ENCODE measurements at regions not wholly inside any gene's neighbourhood (a gene's known extent, or its start where the extent isn't known, plus 50 kb on each side); places are given as distances from the start of the nearest gene placed in this dataset.

DNA sequence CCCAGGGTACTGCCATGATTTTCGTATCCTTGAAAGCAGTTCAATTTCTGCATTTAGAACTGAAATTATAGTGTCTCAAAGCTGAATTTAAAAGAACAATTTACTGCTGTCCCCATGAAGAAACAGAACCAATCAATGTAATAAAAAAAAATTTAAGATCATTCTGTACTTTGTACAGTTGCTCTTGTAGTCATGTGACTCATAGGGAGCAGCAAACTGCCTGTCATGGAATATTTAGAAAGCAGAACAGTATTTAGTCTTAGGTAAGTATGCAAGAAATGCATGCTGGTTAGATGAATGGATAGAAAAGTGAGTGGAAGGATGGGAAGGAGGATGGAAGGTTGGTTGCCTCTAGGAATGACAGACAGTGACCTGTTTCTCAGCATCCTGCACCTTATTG, 450.9 kb downstream of the RAB38 start:
- H3K4me3 ChIP-seq (ENCODE audit: low read length), result no peak overlapping the region
- H3K4me2 ChIP-seq (ENCODE audit: low read length), result no peak overlapping the region
- no peak overlapping the region for H2AFZ ChIP-seq (ENCODE audit: low read depth, low read length)
- TF ChIP-seq SMC3 (conservative IDR thresholded peaks at IDR 0.05; ENCODE audit: poor library complexity) (no peak), POLR2AphosphoS5 (IDR thresholded peaks at IDR 0.05) (no peak), EZH2 (IDR thresholded peaks at IDR 0.05; ENCODE audit: borderline replicate concordance, insufficient read depth, low read length, poor library complexity, severe bottlenecking) (no peak), RAD21 (conservative IDR thresholded peaks at IDR 0.05) (no peak), CTCF (IDR thresholded peaks at IDR 0.05; ENCODE audit: poor library complexity, severe bottlenecking) (no peak), TAF1 (IDR thresholded peaks at IDR 0.05; ENCODE audit: low read depth) (no peak), MXI1 (conservative IDR thresholded peaks at IDR 0.05; ENCODE audit: poor library complexity, severe bottlenecking) (no peak), EP300 (conservative IDR thresholded peaks at IDR 0.05; ENCODE audit: poor library complexity, severe bottlenecking) (no peak), REST (IDR thresholded peaks at IDR 0.05; ENCODE audit: borderline replicate concordance) (no peak)
- no peak overlapping the region for H3K9ac ChIP-seq (ENCODE audit: low read length)
- no peaks in the 10 kb centered on the region for H4K20me1 ChIP-seq (ENCODE audit: insufficient read depth)
- no peaks in the 10 kb centered on the region for H3K27me3 ChIP-seq (ENCODE audit: insufficient read depth, low read depth, low read length)
- no peaks in the 10 kb centered on the region for H3K9me3 ChIP-seq (ENCODE audit: low read length)
- H3K9me2 ChIP-seq (ENCODE audit: insufficient read depth, low read length), result no peaks in the 10 kb centered on the region
- no peak overlapping the region for H3K27ac ChIP-seq (ENCODE audit: low read length)
- H3K79me2 ChIP-seq (replicated peaks; ENCODE audit: insufficient read depth, low read length), result no peaks in the 10 kb centered on the region
- no peaks in the 10 kb centered on the region for H3F3A ChIP-seq (ENCODE audit: insufficient read depth, low read length, poor library complexity, severe bottlenecking)
- no peaks in the 10 kb centered on the region for H3K36me3 ChIP-seq (ENCODE audit: insufficient read depth, low read length)

GRCh38 chr11:87722756-87723565, 452.3 kb downstream of the RAB38 start:
- Histone ChIP-seq H2AFZ (ENCODE audit: low read depth, low read length) (no peak overlapping the region), H3K9ac (ENCODE audit: low read length) (no peak overlapping the region), H3K27me3 (ENCODE audit: insufficient read depth, low read depth, low read length) (no peaks in the 10 kb centered on the region), H3K79me2 (replicated peaks; ENCODE audit: insufficient read depth, low read length) (no peaks in the 10 kb centered on the region), H3K36me3 (ENCODE audit: insufficient read depth, low read length) (no peaks in the 10 kb centered on the region), H3K9me2 (ENCODE audit: insufficient read depth, low read length) (no peaks in the 10 kb centered on the region), H4K20me1 (ENCODE audit: insufficient read depth) (no peaks in the 10 kb centered on the region), H3K27ac (ENCODE audit: low read length) (no peak overlapping the region), H3K9me3 (ENCODE audit: low read length) (no peaks in the 10 kb centered on the region), H3F3A (ENCODE audit: insufficient read depth, low read length, poor library complexity, severe bottlenecking) (no peaks in the 10 kb centered on the region), H3K4me3 (ENCODE audit: low read length) (no peak overlapping the region), H3K4me2 (ENCODE audit: low read length) (no peak overlapping the region)
- TF ChIP-seq CTCF (IDR thresholded peaks at IDR 0.05; ENCODE audit: poor library complexity, severe bottlenecking), result peak; percentile 21
- TF ChIP-seq EZH2 (IDR thresholded peaks at IDR 0.05; ENCODE audit: borderline replicate concordance, insufficient read depth, low read length, poor library complexity, severe bottlenecking), result no peak

Data from neural cell (in vitro differentiated cells).